GM23338 (cell line): ENCODE measurements at regions not wholly inside any gene's neighbourhood (a gene's known extent, or its start where the extent isn't known, plus 50 kb on each side); places are given as distances from the start of the nearest gene placed in this dataset.

Source experiments
- CTCF ChIP-seq, 2 experiments: fragments of 200-600 bp in 1 of 2; sonication (generic) in 1 of 2; conservative IDR thresholded peaks; 2 replicates each; pipeline versions ENCODE4 v1.5.1 to v1.6.1; 2016 to 2017; ENCODE audit warnings: antibody characterized with exemption in 2 of 2, low read depth in 2 of 2, mild to moderate bottlenecking in 2 of 2, moderate library complexity in 1 of 2
- EZH2 ChIP-seq: fragments of 200-600 bp; sonication (generic); IDR thresholded peaks from one replicate; pipeline ENCODE4 v1.8.0; 2017; ENCODE audit warnings: antibody characterized with exemption, mild to moderate bottlenecking, low read depth; ENCODE audit not compliant: unreplicated experiment
- JUNB ChIP-seq: IDR thresholded peaks from one replicate; pipeline ENCODE4 v1.6.1; 2016; ENCODE audit warnings: antibody characterized with exemption; ENCODE audit not compliant: unreplicated experiment
- POLR2AphosphoS5 ChIP-seq: IDR thresholded peaks from 2 replicates; pipeline ENCODE4 v1.6.1; 2016; ENCODE audit warnings: antibody characterized with exemption, low read depth

- TF ChIP-seq JUNB: no peak
- no peak for TF ChIP-seq EZH2
- no peak for TF ChIP-seq CTCF (conservative IDR thresholded peaks at IDR 0.05; ENCODE audit: low read depth in 2 of 2)
- no peak for TF ChIP-seq POLR2AphosphoS5
Observed at GRCh38 chr6:169084067-169084466, 169.6 kb downstream of the THBS2 start.
